ENCODE measurements at regions not wholly inside any gene's neighbourhood (a gene's known extent, or its start where the extent isn't known, plus 50 kb on each side); places are given as distances from the start of the nearest gene placed in this dataset.
"Not testable (repeated sequence)": the region's sequence is repeated elsewhere in the genome, so short reads cannot be mapped to it uniquely, and the experiment has no call there.

GRCh38 chr5:102688076-102688475 is 67.0 kb upstream of the PAM start:
- H3K27me3 Mint-ChIP-seq, DNase-seq, H3K4me1 Mint-ChIP-seq, H3K36me3 Mint-ChIP-seq, H3K4me3 Mint-ChIP-seq, POLR2A ChIA-PET, ATAC-seq, H3K27ac Mint-ChIP-seq: not testable (repeated sequence)
- peaks cover 0 to 15% (median 0%) of the 10 kb centered on the region in 9 donors for H3K9me3 Mint-ChIP-seq

- H3K4me1 Mint-ChIP-seq, POLR2A ChIA-PET, ATAC-seq, H3K36me3 Mint-ChIP-seq, H3K4me3 Mint-ChIP-seq, H3K27me3 Mint-ChIP-seq, H3K27ac Mint-ChIP-seq, DNase-seq: not testable (repeated sequence)
- peaks cover 0 to 15% (median 0%) of the 10 kb centered on the region in 9 donors for H3K9me3 Mint-ChIP-seq
Observed at GRCh38 chr5:102688581-102689342, 66.3 kb upstream of the PAM start.

- H3K4me3 Mint-ChIP-seq = no peak overlapping the region
- peaks cover 0 to 2% (median 0%) of the 10 kb centered on the region in 3 donors for H3K36me3 Mint-ChIP-seq
- POLR2A ChIA-PET = no interaction called here
- no peak overlapping the region for H3K27ac Mint-ChIP-seq
- no peaks in the 10 kb centered on the region for H3K4me1 Mint-ChIP-seq
- DNase-seq (no peak), ATAC-seq (no peak)
- H3K27me3 Mint-ChIP-seq = peaks cover 0 to 5% (median 1%) of the 10 kb centered on the region in 5 donors
- peaks cover 0 to 15% (median 0%) of the 10 kb centered on the region in 9 donors for H3K9me3 Mint-ChIP-seq
Observed at GRCh38 chr5:102690910-102691309, 64.2 kb upstream of the PAM start.

GRCh38 chr5:102691434-102691833 is 63.7 kb upstream of the PAM start:
- Mint-ChIP-seq H3K27ac (no peak overlapping the region), H3K27me3 (peaks cover 0 to 8% (median 1%) of the 10 kb centered on the region in 5 donors), H3K9me3 (peaks cover 0 to 12% (median 0%) of the 10 kb centered on the region in 9 donors), H3K4me3 (no peak overlapping the region), H3K4me1 (no peaks in the 10 kb centered on the region), H3K36me3 (peaks cover 0 to 2% (median 0%) of the 10 kb centered on the region in 3 donors)
- POLR2A ChIA-PET = no interaction called here
- ATAC-seq (no peak), DNase-seq (no peak)

GRCh38 chr5:102700120-102700831 is 54.8 kb upstream of the PAM start:
- POLR2A ChIA-PET = no interaction called here
- Mint-ChIP-seq H3K27me3 (peaks cover 0 to 4% (median 0%) of the 10 kb centered on the region in 5 donors), H3K4me3 (no peak overlapping the region), H3K4me1 (no peaks in the 10 kb centered on the region), H3K9me3 (no peaks in the 10 kb centered on the region), H3K27ac (no peak overlapping the region), H3K36me3 (no peaks in the 10 kb centered on the region)
- ATAC-seq = no peak
- no peak for DNase-seq

GRCh38 chr5:102700916-102701315 is 54.2 kb upstream of the PAM start:
- Mint-ChIP-seq H3K4me3 (no peak overlapping the region), H3K27me3 (peaks cover 0 to 4% (median 0%) of the 10 kb centered on the region in 5 donors), H3K4me1 (no peaks in the 10 kb centered on the region), H3K9me3 (no peaks in the 10 kb centered on the region), H3K27ac (no peak overlapping the region), H3K36me3 (no peaks in the 10 kb centered on the region)
- DNase-seq (no peak), ATAC-seq (no peak)
- POLR2A ChIA-PET = no interaction called here

GRCh38 chr5:102701748-102702147 is 53.4 kb upstream of the PAM start:
- Mint-ChIP-seq H3K27me3 (no peaks in the 10 kb centered on the region), H3K36me3 (no peaks in the 10 kb centered on the region), H3K27ac (no peak overlapping the region), H3K4me1 (no peaks in the 10 kb centered on the region), H3K4me3 (no peak overlapping the region), H3K9me3 (no peaks in the 10 kb centered on the region)
- ATAC-seq = no peak
- no peak for DNase-seq
- POLR2A ChIA-PET = no interaction called here
